ENCODE measurements at regions not wholly inside any gene's neighbourhood (a gene's known extent, or its start where the extent isn't known, plus 50 kb on each side); places are given as distances from the start of the nearest gene placed in this dataset.

- DNase-seq (ENCODE audit: low spot score) = no peak
Observed at GRCh38 chr14:101467181-101467926, 93.9 kb upstream of the DIO3 start.

DNA sequence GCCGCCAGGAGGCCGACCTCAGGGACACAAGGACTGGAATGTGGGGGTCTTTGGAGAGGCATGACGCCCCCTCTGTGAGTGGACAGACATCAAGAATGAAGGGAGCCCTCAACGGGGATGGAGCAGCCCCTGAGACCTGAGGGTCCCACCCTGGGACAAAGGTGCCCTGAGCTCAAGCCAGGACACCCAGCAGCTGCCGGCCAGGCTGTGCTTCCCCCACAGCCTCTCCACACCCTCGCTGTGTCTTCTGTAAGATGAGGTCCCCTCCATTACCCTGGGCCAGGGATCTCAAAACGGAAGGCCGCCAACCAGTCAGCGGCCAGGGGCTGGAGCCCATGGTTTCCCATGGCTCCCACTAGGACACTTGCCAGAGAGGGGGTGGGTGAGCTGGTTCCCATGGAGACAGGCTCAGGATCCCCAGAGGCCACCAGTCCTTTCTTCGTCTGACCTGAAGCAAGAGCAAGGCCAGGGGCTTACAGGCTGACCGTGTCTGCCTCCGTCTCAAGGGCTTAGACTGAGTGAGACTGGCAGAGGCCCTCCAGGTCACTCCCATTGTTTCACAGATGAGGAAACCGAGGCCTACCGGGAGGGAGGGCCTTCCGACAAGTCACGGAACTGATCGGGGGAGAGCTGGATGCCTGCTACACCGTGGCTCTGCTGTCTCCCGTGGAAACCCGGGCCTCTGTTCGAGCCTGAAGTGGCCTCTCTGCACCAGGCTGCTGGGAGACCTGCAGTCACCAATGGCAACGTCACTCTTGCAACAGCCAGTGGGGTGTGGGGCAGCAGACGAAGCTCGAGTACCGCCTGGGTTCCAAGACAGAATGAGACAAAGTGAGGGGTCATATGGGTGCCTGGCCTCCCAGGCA is 91.7 kb upstream of the DIO3 start:
- no peak for DNase-seq (ENCODE audit: low spot score)

DNA sequence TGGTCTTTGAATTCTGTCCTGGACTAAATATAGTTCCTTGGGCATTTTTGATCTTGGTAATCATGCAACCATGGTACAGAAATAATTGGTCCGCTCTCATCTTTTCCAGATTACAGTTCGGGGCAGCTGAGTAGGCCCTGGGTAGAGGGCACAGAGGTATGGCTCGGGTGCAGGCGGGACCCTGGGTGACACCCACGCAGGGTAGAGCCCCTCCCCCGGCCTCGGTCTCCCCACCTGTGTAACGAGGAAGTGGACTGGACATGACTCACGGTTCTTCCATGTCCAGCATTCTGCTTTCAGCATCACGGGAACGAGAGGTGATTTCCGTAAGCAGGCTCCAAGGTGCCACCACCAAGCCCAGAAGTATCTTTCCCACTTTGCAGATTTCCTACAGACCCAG is 91.0 kb upstream of the DIO3 start:
- DNase-seq (ENCODE audit: low spot score) = no peak

- DNase-seq (ENCODE audit: low spot score) = no peak
Observed at GRCh38 chr14:101471723-101472517, 89.4 kb upstream of the DIO3 start.

DNA sequence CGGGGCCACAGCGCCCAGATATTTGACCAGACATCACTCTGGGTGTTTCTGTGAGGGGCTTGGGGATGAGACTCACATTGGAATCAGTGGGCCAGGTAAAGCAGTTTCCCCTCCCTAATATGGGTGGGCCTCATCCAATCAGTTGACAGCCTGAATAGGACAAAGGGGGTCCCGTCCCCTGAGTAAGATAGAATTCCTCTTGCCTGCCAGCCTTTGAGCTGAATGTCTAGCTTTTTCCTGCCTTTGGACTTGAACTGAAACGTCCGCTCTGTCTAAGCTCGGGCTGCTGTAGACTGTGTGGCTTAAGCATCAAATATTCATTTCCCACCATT is 88.8 kb upstream of the DIO3 start:
- no peak for DNase-seq (ENCODE audit: low spot score)

DNA sequence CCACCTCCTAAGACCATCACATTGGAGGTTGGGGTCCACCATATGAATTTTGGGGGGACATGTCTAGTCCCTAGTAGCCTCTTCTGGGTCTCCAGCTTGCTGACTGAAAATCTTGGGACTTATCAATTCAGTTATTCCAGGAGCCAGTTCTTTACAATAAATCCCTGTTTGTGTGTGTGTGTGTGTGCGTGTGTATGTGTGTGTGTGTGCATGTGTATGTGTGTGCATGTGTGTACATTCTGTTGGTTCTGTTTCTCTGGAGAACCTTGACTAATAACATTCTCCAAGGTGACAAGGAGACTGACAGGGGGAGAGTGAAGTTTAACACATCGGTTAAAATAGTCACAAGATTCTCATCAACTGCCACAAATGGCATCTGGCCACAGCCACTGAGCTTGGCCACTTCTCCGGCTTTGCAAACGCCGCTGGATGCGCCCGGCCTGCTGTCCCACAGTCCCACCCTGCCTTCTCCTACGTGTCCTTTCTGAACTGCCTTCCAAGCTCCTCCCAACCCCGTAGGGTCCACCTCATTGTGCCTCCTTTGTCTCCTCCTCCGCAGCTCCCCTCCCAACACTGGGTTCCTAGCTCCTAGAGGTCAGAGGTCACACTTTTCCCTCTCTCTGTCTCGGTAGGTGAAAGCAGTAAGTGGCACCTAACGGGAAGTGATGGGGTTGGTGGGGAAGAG is 88.1 kb upstream of the DIO3 start:
- no peak for DNase-seq (ENCODE audit: low spot score)

GRCh38 chr14:101473795-101474562 is 87.3 kb upstream of the DIO3 start:
- DNase-seq (ENCODE audit: low spot score) = no peak

- DNase-seq (ENCODE audit: low spot score) = no peak
Observed at GRCh38 chr14:101474563-101475455, 86.5 kb upstream of the DIO3 start.

- DNase-seq (ENCODE audit: low spot score) = no peak
Observed at GRCh38 chr14:101475456-101476257, 85.6 kb upstream of the DIO3 start.

- no peak for DNase-seq (ENCODE audit: low spot score)
Observed at GRCh38 chr14:101476258-101476915, 84.9 kb upstream of the DIO3 start.

DNA sequence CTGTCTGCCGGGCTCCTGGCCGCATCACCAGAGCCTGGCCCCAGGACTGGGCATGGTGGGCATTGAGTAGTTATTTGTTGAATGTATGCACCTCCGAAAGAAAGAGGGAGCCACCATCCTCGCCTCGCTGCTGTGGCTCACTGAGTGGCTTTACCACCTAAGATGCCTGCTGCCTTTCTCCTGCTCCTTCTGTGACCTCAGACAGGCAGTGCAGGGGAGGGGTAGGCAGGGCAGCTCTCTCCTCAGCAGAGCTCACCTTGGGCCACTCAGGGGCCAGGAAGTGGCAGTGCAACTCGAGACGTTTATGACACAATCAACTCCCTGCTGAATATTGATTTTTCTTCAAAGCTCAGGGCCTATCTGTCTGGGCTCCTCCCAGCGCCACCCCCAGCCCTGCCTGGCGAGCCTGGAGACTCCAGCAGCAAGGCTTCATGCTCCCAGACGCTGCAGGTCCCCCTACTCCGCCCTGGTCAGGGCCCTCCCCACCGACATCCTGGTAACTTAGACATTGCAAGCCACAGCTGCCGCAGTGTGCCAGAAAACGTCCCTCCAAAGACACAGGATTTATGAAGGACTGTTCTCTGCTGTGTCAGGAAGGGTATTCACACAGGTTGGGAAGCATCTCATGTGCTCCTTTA is 84.3 kb upstream of the DIO3 start:
- DNase-seq (ENCODE audit: low spot score) = no peak

GRCh38 chr14:101477648-101478047 is 83.6 kb upstream of the DIO3 start:
- no peak for DNase-seq (ENCODE audit: low spot score)

DNA sequence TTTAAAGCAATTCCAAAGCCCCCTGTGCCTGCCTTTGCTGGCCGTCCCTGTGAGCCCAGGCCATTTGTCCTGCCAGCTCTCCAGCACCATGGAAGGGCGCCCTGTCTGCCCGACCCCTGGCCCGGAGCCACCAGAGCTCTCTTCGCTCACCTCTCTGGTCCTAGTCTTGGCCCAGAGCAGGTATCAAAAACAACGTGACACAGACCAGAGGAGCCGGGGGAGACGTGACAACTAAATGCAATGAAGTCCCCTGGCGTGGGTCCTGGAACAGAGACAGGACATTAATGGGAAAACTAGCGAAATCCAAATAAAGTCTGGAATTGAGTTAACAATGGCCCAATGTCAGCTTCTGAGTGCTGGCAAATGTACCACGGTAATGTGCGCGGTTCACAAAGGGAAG is 83.2 kb upstream of the DIO3 start:
- DNase-seq (ENCODE audit: low spot score) = no peak

DNA sequence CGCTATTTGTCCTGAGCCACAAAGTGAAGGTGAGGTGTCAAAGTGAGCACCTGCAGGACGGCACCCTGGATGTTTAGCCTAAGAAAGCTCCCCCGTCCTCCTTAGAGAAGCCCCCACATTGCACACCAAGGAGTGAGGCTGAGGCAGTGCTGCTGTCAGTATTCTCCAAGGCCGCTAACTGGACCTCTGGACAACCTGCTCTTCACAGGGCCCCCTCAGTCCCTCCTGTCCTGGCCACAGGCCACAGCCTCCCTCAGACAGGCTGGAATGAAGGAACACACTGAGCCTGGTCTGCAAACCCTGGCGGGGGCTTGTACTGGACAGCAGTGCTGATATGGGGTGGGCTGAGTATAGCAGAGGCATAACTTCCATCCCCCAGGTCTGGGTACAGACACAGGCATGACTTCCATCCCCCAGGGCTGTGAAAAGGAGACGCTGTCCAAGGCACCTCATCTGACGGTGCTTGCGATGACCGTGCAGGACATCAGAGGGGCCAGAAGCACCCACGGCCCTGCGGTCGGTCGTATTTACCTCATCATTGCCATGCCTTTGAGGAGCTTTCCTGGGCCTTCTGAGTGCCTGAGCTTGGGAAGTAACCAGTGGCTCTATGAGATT is 82.4 kb upstream of the DIO3 start:
- no peak for DNase-seq (ENCODE audit: low spot score)

DNA sequence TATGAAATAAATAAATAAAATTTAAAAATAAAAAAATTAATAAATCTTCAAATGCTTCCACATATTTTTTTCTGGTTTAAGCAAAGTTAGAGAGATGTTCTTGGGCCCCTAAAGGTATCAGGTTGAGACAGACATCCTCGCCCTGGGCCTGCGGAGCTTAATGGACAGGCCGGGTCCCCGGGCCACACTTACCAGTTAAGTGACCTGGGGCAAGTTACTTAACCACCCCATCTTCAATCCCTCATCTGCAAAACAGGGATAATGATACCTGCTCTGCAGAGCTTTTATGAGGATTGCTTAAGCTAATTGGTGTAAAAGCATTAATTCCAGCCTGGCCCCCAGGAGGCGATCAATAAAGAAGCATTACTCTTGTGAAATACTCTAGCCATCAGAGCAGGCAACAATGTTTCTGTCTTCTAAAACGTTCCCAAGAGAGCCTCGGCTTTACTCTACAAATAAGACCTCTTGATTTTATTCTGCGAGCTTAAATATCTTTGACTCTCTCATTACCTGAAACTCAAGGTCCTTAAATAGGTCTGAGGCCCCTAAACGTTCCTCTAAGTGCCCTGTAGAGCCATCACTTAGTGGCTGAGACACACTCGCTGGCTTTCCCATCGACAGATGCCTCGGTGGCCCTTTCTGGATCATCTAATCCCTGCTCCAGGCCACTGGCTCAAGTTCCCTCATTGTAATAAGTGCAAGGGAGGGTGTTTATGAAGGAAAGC is 81.1 kb upstream of the DIO3 start:
- no peak for DNase-seq (ENCODE audit: low spot score)

DNA sequence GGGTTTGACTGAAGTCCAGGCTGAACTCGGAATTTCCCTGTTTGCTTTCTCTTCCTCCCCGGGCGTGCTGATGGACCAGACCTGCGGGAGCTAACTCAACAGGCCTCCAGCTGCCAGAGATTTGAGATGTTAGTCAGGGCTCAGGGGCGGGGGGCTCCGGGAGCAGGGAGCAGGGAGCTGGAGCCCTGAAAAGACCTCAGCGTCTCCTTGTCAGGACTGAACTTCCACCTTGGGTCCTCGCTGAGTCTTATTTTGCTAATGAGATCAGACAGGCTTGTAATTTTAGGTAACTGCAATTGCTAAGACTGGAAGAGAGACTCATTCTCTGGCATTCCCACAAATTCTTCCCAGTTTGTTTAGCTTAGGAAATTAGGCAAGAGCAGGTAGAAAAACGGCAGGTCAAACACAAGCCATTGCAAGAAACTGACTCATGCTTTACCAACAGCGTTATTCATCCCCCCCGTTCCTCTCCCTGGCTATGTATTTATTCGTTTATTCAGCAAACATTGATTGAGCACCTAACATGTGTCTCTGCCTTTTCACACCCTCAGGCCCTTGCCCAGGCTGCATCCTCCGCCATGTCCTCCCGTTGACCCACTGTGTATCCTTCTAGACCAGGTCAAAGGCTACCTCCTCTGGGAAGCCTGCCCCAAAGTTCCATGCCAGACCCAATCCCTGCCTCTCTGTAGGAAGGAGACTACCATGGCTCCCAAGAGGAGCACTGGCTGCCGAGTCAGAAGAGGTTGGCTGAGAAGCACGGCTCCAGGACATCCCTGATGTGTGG is 80.4 kb upstream of the DIO3 start:
- no peak for DNase-seq (ENCODE audit: low spot score)

GRCh38 chr14:101481557-101481956 is 79.7 kb upstream of the DIO3 start:
- DNase-seq (ENCODE audit: low spot score) = no peak

Measured in hematopoietic multipotent progenitor cell treated with erythropoietin and hydrocortisone succinate and interleukin-3 and kit ligand, for 15 days (in vitro differentiated cells).